ENCODE measurements at regions not wholly inside any gene's neighbourhood (a gene's known extent, or its start where the extent isn't known, plus 50 kb on each side); places are given as distances from the start of the nearest gene placed in this dataset.
"Not testable (repeated sequence)": the region's sequence is repeated elsewhere in the genome, so short reads cannot be mapped to it uniquely, and the experiment has no call there.

DNA sequence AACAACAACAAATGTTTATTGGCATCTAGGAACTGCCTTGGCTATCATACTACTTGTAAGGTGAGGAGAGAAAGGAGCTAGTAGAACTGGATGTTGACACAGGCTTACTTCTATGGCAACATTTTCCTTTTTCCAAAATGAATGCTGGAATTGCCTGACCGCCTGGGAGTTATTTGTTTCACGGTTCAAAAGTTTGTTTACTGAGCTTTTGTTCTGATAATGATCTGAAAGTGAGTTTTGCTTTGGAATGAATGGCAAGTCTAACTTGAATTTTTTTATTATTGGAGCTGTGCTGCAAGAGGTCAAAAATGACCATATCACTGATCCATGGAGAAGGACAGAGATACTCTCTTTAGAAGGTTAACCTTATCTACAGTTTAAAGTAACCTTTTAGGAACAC lies 183.5 kb upstream of the CAND1 start:
- Histone ChIP-seq H3K27me3 (ENCODE audit: control insufficient read depth, insufficient read depth, low read length) (no peaks in the 10 kb centered on the region), H3K4me3 (ENCODE audit: low read depth, low read length) (no peak overlapping the region), H3K9me3 (ENCODE audit: control insufficient read depth, insufficient read depth, low read length) (no peaks in the 10 kb centered on the region), H3K36me3 (ENCODE audit: control insufficient read depth, insufficient read depth, low read length) (no peaks in the 10 kb centered on the region), H3K4me1 (ENCODE audit: control insufficient read depth, insufficient read depth, low read length) (no peaks in the 10 kb centered on the region), H3K27ac (ENCODE audit: low read depth, low read length) (no peak overlapping the region)
- no peak for DNase-seq (ENCODE audit: low read depth in 4 of 6, low spot score in 6 of 6)
- WGBS (ENCODE audit: insufficient coverage): 80% methylated on average over 2 of the region's 2 CpGs

GRCh38 chr12:67086116-67086515 lies 183.0 kb upstream of the CAND1 start:
- no peak for DNase-seq (ENCODE audit: low read depth in 4 of 6, low spot score in 6 of 6)
- WGBS (ENCODE audit: insufficient coverage): no CpG with 5 or more reads among the region's 2 CpGs
- no peak overlapping the region for H3K27ac ChIP-seq (ENCODE audit: low read depth, low read length)

GRCh38 chr12:67088401-67089118 lies 180.6 kb upstream of the CAND1 start:
- no peaks in the 10 kb centered on the region for H3K36me3 ChIP-seq (ENCODE audit: control insufficient read depth, insufficient read depth, low read length)
- no peak overlapping the region for H3K4me3 ChIP-seq (ENCODE audit: low read depth, low read length)
- WGBS (ENCODE audit: insufficient coverage): 60% methylated on average over 1 of the region's 3 CpGs
- peaks cover 2% of the 10 kb centered on the region for H3K9me3 ChIP-seq (ENCODE audit: control insufficient read depth, insufficient read depth, low read length)
- H3K27me3 ChIP-seq (ENCODE audit: control insufficient read depth, insufficient read depth, low read length): no peaks in the 10 kb centered on the region
- no peak overlapping the region for H3K27ac ChIP-seq (ENCODE audit: low read depth, low read length)
- DNase-seq (ENCODE audit: low read depth in 4 of 6, low spot score in 6 of 6): no peak
- H3K4me1 ChIP-seq (ENCODE audit: control insufficient read depth, insufficient read depth, low read length): no peaks in the 10 kb centered on the region

More at GRCh38 chr12:67086116-67086515, 183.0 kb upstream of the CAND1 start:
- H3K4me1 ChIP-seq (ENCODE audit: control insufficient read depth, insufficient read depth, low read length): no peaks in the 10 kb centered on the region
- no peaks in the 10 kb centered on the region for H3K27me3 ChIP-seq (ENCODE audit: control insufficient read depth, insufficient read depth, low read length)
- H3K4me3 ChIP-seq (ENCODE audit: low read depth, low read length): no peak overlapping the region
- H3K9me3 ChIP-seq (ENCODE audit: control insufficient read depth, insufficient read depth, low read length): no peaks in the 10 kb centered on the region
- H3K36me3 ChIP-seq (ENCODE audit: control insufficient read depth, insufficient read depth, low read length): no peaks in the 10 kb centered on the region

- WGBS (ENCODE audit: insufficient coverage): 67% methylated on average over 1 of the region's 3 CpGs
- Histone ChIP-seq H3K27me3 (ENCODE audit: control insufficient read depth, insufficient read depth, low read length) (no peaks in the 10 kb centered on the region), H3K27ac (ENCODE audit: low read depth, low read length) (no peak overlapping the region), H3K36me3 (ENCODE audit: control insufficient read depth, insufficient read depth, low read length) (no peaks in the 10 kb centered on the region), H3K9me3 (ENCODE audit: control insufficient read depth, insufficient read depth, low read length) (peaks cover 2% of the 10 kb centered on the region), H3K4me1 (ENCODE audit: control insufficient read depth, insufficient read depth, low read length) (no peaks in the 10 kb centered on the region), H3K4me3 (ENCODE audit: low read depth, low read length) (no peak overlapping the region)
- DNase-seq (ENCODE audit: low read depth in 4 of 6, low spot score in 6 of 6): peak in 1 of 6 donors; percentile 71
Measured at GRCh38 chr12:67091204-67091603, 178.0 kb upstream of the CAND1 start.

DNA sequence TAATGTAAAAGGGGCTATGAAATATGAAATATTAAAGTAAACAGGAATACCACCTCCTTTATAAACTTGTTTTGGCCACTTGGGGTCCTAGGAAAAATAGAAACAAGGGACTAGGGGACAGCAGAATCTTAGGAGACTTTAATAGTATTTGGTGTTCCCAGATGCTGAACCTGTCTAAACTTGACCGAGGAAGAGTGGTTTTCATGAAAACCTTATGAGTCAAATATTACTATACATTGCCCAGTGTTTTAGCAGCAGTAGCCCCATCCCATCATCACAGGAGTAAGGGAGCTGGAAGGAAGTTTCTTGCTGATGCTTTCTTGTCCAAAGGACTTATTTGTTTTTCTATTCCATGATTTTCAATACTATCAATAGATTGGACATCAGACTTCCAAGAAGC lies 177.5 kb upstream of the CAND1 start:
- H3K4me1 ChIP-seq (ENCODE audit: control insufficient read depth, insufficient read depth, low read length): no peaks in the 10 kb centered on the region
- no peaks in the 10 kb centered on the region for H3K27me3 ChIP-seq (ENCODE audit: control insufficient read depth, insufficient read depth, low read length)
- WGBS (ENCODE audit: insufficient coverage): no CpG with 5 or more reads among the region's 1 CpG
- DNase-seq (ENCODE audit: low read depth in 4 of 6, low spot score in 6 of 6): no peak
- peaks cover 2% of the 10 kb centered on the region for H3K9me3 ChIP-seq (ENCODE audit: control insufficient read depth, insufficient read depth, low read length)
- H3K36me3 ChIP-seq (ENCODE audit: control insufficient read depth, insufficient read depth, low read length): no peaks in the 10 kb centered on the region
- no peak overlapping the region for H3K4me3 ChIP-seq (ENCODE audit: low read depth, low read length)
- H3K27ac ChIP-seq (ENCODE audit: low read depth, low read length): no peak overlapping the region

- H3K27me3 ChIP-seq (ENCODE audit: control insufficient read depth, insufficient read depth, low read length); DNase-seq (ENCODE audit: low read depth in 4 of 6, low spot score in 6 of 6); H3K4me3 ChIP-seq (ENCODE audit: low read depth, low read length); H3K9me3 ChIP-seq (ENCODE audit: control insufficient read depth, insufficient read depth, low read length); H3K4me1 ChIP-seq (ENCODE audit: control insufficient read depth, insufficient read depth, low read length); H3K36me3 ChIP-seq (ENCODE audit: control insufficient read depth, insufficient read depth, low read length); H3K27ac ChIP-seq (ENCODE audit: low read depth, low read length): not testable (repeated sequence)
- no CpG with 5 or more reads among the region's 2 CpGs for WGBS (ENCODE audit: insufficient coverage)
Measured at GRCh38 chr12:67092934-67093333, 176.2 kb upstream of the CAND1 start.

- WGBS (ENCODE audit: insufficient coverage): no CpG with 5 or more reads among the region's 2 CpGs
- no peak overlapping the region for H3K4me3 ChIP-seq (ENCODE audit: low read depth, low read length)
- no peaks in the 10 kb centered on the region for H3K36me3 ChIP-seq (ENCODE audit: control insufficient read depth, insufficient read depth, low read length)
- H3K27ac ChIP-seq (ENCODE audit: low read depth, low read length): no peak overlapping the region
- no peak for DNase-seq (ENCODE audit: low read depth in 4 of 6, low spot score in 6 of 6)
- peaks cover 2% of the 10 kb centered on the region for H3K9me3 ChIP-seq (ENCODE audit: control insufficient read depth, insufficient read depth, low read length)
- H3K27me3 ChIP-seq (ENCODE audit: control insufficient read depth, insufficient read depth, low read length): no peaks in the 10 kb centered on the region
- H3K4me1 ChIP-seq (ENCODE audit: control insufficient read depth, insufficient read depth, low read length): no peaks in the 10 kb centered on the region
Measured at GRCh38 chr12:67096533-67097318, 172.4 kb upstream of the CAND1 start.

DNA sequence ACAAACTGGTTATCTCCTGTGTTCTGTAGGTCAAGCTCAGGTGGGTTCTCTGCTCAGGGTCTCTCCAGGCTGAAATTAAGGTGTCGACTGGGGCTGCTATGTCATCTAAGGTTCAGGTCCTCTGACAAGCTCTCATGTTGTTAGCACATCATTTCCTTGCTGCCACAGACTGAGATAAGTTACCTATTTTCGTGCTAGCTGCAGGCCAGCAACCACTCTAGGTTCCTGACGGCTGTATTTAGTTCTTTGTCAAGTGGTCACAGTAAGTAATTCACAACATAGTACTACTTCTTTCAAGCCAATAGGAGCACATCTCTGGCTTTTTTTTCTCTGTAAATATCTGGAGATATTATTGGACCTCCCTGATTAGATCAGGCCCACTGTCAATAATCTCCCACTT lies 169.3 kb upstream of the CAND1 start:
- 100% methylated on average over 2 of the region's 3 CpGs for WGBS (ENCODE audit: insufficient coverage)

DNA sequence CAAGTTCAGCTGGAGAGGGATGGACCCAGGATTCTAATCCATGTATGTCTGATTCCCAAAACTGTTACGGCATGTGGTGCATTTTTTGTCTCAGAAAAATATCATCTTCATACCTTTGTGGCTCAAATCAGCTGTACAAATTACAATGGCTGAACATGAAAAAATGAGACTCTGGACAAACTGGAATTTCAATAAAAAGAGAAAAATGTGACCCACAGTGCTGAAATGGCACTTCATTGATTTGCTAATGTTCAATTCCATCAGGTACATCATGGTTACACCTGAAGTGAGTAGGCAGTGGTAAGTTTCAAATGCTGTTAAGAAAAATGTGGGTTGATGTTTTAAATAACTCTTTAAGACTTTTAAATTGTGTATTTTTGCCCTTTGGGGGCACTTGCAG lies 165.6 kb upstream of the CAND1 start:
- H3K36me3 ChIP-seq (ENCODE audit: control insufficient read depth, insufficient read depth, low read length): no peaks in the 10 kb centered on the region
- H3K4me1 ChIP-seq (ENCODE audit: control insufficient read depth, insufficient read depth, low read length): no peaks in the 10 kb centered on the region
- H3K4me3 ChIP-seq (ENCODE audit: low read depth, low read length): no peak overlapping the region
- H3K27ac ChIP-seq (ENCODE audit: low read depth, low read length): no peak overlapping the region
- peak in 1 of 6 donors; percentile 26 for DNase-seq (ENCODE audit: low read depth in 4 of 6, low spot score in 6 of 6)
- WGBS (ENCODE audit: insufficient coverage): 100% methylated on average over 1 of the region's 1 CpG
- peaks cover 2% of the 10 kb centered on the region for H3K9me3 ChIP-seq (ENCODE audit: control insufficient read depth, insufficient read depth, low read length)
- no peaks in the 10 kb centered on the region for H3K27me3 ChIP-seq (ENCODE audit: control insufficient read depth, insufficient read depth, low read length)

More for the DNA sequence above, 169.3 kb upstream of the CAND1 start:
- Histone ChIP-seq H3K9me3 (ENCODE audit: control insufficient read depth, insufficient read depth, low read length) (no peaks in the 10 kb centered on the region), H3K4me1 (ENCODE audit: control insufficient read depth, insufficient read depth, low read length) (no peaks in the 10 kb centered on the region), H3K36me3 (ENCODE audit: control insufficient read depth, insufficient read depth, low read length) (no peaks in the 10 kb centered on the region), H3K27ac (ENCODE audit: low read depth, low read length) (no peak overlapping the region), H3K4me3 (ENCODE audit: low read depth, low read length) (no peak overlapping the region), H3K27me3 (ENCODE audit: control insufficient read depth, insufficient read depth, low read length) (no peaks in the 10 kb centered on the region)
- no peak for DNase-seq (ENCODE audit: low read depth in 4 of 6, low spot score in 6 of 6)

DNA sequence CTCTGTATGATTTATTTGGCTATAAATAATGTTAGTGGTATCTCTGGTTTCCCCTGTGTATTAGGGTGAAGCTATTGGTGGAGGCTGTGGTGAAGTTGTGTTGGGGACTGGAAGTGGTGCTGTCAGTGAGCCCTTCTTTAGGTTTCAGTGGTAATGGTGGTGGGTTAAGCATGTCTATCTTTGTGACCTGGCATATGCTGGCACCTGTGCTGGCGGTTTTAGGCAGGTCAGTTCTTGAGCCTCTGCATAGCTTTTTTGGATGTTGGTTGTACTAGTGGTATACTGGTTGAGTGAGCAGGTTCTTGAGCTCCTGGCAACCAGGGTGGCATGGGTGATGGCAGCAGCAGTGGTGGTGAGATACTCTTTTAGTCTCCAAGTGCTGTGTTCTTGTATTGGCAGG lies 161.9 kb upstream of the CAND1 start:
- DNase-seq (ENCODE audit: low read depth in 4 of 6, low spot score in 6 of 6): no peak
- no peak overlapping the region for H3K27ac ChIP-seq (ENCODE audit: low read depth, low read length)
- WGBS (ENCODE audit: insufficient coverage): 100% methylated on average over 1 of the region's 1 CpG
- H3K9me3 ChIP-seq (ENCODE audit: control insufficient read depth, insufficient read depth, low read length): peaks cover 2% of the 10 kb centered on the region
- H3K36me3 ChIP-seq (ENCODE audit: control insufficient read depth, insufficient read depth, low read length): no peaks in the 10 kb centered on the region
- H3K4me3 ChIP-seq (ENCODE audit: low read depth, low read length): no peak overlapping the region
- H3K27me3 ChIP-seq (ENCODE audit: control insufficient read depth, insufficient read depth, low read length): no peaks in the 10 kb centered on the region
- H3K4me1 ChIP-seq (ENCODE audit: control insufficient read depth, insufficient read depth, low read length): no peaks in the 10 kb centered on the region

Data from spinal cord (tissue), 9 donors.